ENCODE measurements at regions not wholly inside any gene's neighbourhood (a gene's known extent, or its start where the extent isn't known, plus 50 kb on each side); places are given as distances from the start of the nearest gene placed in this dataset.

GRCh38 chr18:41543815-41544214, 411.2 kb upstream of the PIK3C3 start:
- no peak for TF ChIP-seq POLR2A (IDR thresholded peaks at IDR 0.05)
- TF ChIP-seq, protein P1, sequence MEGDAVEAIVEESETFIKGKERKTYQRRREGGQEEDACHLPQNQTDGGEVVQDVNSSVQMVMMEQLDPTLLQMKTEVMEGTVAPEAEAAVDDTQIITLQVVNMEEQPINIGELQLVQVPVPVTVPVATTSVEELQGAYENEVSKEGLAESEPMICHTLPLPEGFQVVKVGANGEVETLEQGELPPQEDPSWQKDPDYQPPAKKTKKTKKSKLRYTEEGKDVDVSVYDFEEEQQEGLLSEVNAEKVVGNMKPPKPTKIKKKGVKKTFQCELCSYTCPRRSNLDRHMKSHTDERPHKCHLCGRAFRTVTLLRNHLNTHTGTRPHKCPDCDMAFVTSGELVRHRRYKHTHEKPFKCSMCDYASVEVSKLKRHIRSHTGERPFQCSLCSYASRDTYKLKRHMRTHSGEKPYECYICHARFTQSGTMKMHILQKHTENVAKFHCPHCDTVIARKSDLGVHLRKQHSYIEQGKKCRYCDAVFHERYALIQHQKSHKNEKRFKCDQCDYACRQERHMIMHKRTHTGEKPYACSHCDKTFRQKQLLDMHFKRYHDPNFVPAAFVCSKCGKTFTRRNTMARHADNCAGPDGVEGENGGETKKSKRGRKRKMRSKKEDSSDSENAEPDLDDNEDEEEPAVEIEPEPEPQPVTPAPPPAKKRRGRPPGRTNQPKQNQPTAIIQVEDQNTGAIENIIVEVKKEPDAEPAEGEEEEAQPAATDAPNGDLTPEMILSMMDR (IDR thresholded peaks at IDR 0.05) = no peak

Data from ovary (tissue), 3 donors.